Fibroblast of lung (primary cell): ENCODE measurements at regions not wholly inside any gene's neighbourhood (a gene's known extent, or its start where the extent isn't known, plus 50 kb on each side); places are given as distances from the start of the nearest gene placed in this dataset.

Source experiments
- CTCF ChIP-seq, 2 donors: IDR thresholded peaks in 1 of 2; conservative IDR thresholded peaks in 1 of 2; 1 replicate in 1 of 2; 2 replicates in 1 of 2; pipeline ENCODE4 v1.5.1; 2011 to 2012; ENCODE audit warnings: low read length in 2 of 2, control low read depth in 1 of 2, inconsistent platforms in 1 of 2, low read depth in 1 of 2, mild to moderate bottlenecking in 1 of 2
- EZH2 ChIP-seq: IDR thresholded peaks from 2 replicates; pipeline ENCODE4 v1.5.1; 2012; ENCODE audit warnings: low read length, control low read depth, mild to moderate bottlenecking; ENCODE audit errors: missing control alignments

- no peak for TF ChIP-seq CTCF (conservative IDR thresholded peaks at IDR 0.05 in 1 of 2, IDR thresholded peaks at IDR 0.05 in 1 of 2; ENCODE audit: low read depth in 1 of 2, low read length in 2 of 2)
- no peak for TF ChIP-seq EZH2
Measured at GRCh38 chr22:47633111-47633510, 870.7 kb downstream of the TBC1D22A start.
